ENCODE measurements at regions not wholly inside any gene's neighbourhood (a gene's known extent, or its start where the extent isn't known, plus 50 kb on each side); places are given as distances from the start of the nearest gene placed in this dataset.

GRCh38 chr18:34159691-34160185 lies 65.0 kb downstream of the NOL4 start:
- Histone ChIP-seq H3K4me3 (no peak overlapping the region), H3K36me3 (ENCODE audit: low read depth) (no peaks in the 10 kb centered on the region), H3K27me3 (ENCODE audit: insufficient read depth, low read depth) (no peaks in the 10 kb centered on the region), H3K27ac (no peak overlapping the region), H3K9me3 (ENCODE audit: insufficient read depth, low read depth) (no peaks in the 10 kb centered on the region), H4K20me1 (ENCODE audit: insufficient read depth) (no peaks in the 10 kb centered on the region), H3K4me1 (replicated peaks; ENCODE audit: insufficient read depth) (no peaks in the 10 kb centered on the region), H3F3A (ENCODE audit: insufficient read depth, low read depth) (no peaks in the 10 kb centered on the region), H3K79me2 (ENCODE audit: low read depth) (no peaks in the 10 kb centered on the region), H3K4me2 (no peak overlapping the region), H2AFZ (no peak overlapping the region), H3K9me2 (ENCODE audit: insufficient read depth) (no peaks in the 10 kb centered on the region)
- TF ChIP-seq CTCF (conservative IDR thresholded peaks at IDR 0.05) (no peak), EZH2 (IDR thresholded peaks at IDR 0.05; ENCODE audit: low read depth) (no peak)
- POLR2A ChIA-PET (ENCODE audit: unreplicated experiment) = no interaction called here
- intact Hi-C loops (cut with micrococcal nuclease; ENCODE audit: unreplicated experiment) = no loop called here
- CTCF ChIA-PET = no interaction called here
- no TSS peak for BruUV-seq (replicated peaks)
- DNase-seq = no peak

- ChIA-PET CTCF (no interaction called here), POLR2A (ENCODE audit: unreplicated experiment) (no interaction called here)
- Histone ChIP-seq H3K27me3 (ENCODE audit: insufficient read depth, low read depth) (no peaks in the 10 kb centered on the region), H3K9me3 (ENCODE audit: insufficient read depth, low read depth) (no peaks in the 10 kb centered on the region), H3K4me3 (no peak overlapping the region), H2AFZ (no peak overlapping the region), H3K4me1 (replicated peaks; ENCODE audit: insufficient read depth) (no peaks in the 10 kb centered on the region), H3K27ac (no peak overlapping the region), H3K4me2 (no peak overlapping the region), H4K20me1 (ENCODE audit: insufficient read depth) (no peaks in the 10 kb centered on the region), H3F3A (ENCODE audit: insufficient read depth, low read depth) (no peaks in the 10 kb centered on the region), H3K9me2 (ENCODE audit: insufficient read depth) (no peaks in the 10 kb centered on the region), H3K79me2 (ENCODE audit: low read depth) (no peaks in the 10 kb centered on the region), H3K36me3 (ENCODE audit: low read depth) (no peaks in the 10 kb centered on the region)
- no peak for TF ChIP-seq EZH2 (IDR thresholded peaks at IDR 0.05; ENCODE audit: low read depth)
- no peak for TF ChIP-seq CTCF (conservative IDR thresholded peaks at IDR 0.05)
- intact Hi-C loops (cut with micrococcal nuclease; ENCODE audit: unreplicated experiment) = no loop called here
- DNase-seq = no peak
- BruUV-seq (replicated peaks) = no TSS peak
These were observed 65.6 kb downstream of the NOL4 start for GRCh38 chr18:34158881-34159690.

- Histone ChIP-seq H3F3A (ENCODE audit: insufficient read depth, low read depth) (no peaks in the 10 kb centered on the region), H3K79me2 (ENCODE audit: low read depth) (no peaks in the 10 kb centered on the region), H2AFZ (peak overlapping the region; percentile 40; the same call in 1 of the 2 replicates), H3K27ac (no peak overlapping the region), H3K4me3 (peak overlapping the region; percentile 21; the same call in 1 of the 2 replicates), H3K4me2 (peak overlapping the region; percentile 62), H3K27me3 (ENCODE audit: insufficient read depth, low read depth) (no peaks in the 10 kb centered on the region), H3K4me1 (replicated peaks; ENCODE audit: insufficient read depth) (no peaks in the 10 kb centered on the region), H3K36me3 (ENCODE audit: low read depth) (no peaks in the 10 kb centered on the region), H3K9me3 (ENCODE audit: insufficient read depth, low read depth) (no peaks in the 10 kb centered on the region), H3K9me2 (ENCODE audit: insufficient read depth) (no peaks in the 10 kb centered on the region), H4K20me1 (ENCODE audit: insufficient read depth) (no peaks in the 10 kb centered on the region)
- no peak for TF ChIP-seq CTCF (conservative IDR thresholded peaks at IDR 0.05)
- TF ChIP-seq EZH2 (IDR thresholded peaks at IDR 0.05; ENCODE audit: low read depth) = no peak
- intact Hi-C loops (cut with micrococcal nuclease; ENCODE audit: unreplicated experiment) = no loop called here
- CTCF ChIA-PET = no interaction called here
- DNase-seq = no peak
- BruUV-seq (replicated peaks) = no TSS peak
- POLR2A ChIA-PET (ENCODE audit: unreplicated experiment) = interaction anchor here (0.6 kb wide), 1 partner anchor 702 kb away, joined by 4 read pairs; no protein-coding TSS in a partner anchor
These were observed 71.0 kb downstream of the NOL4 start for GRCh38 chr18:34153711-34154110.

All from PC-9 (cell line).